ENCODE measurements at regions not wholly inside any gene's neighbourhood (a gene's known extent, or its start where the extent isn't known, plus 50 kb on each side); places are given as distances from the start of the nearest gene placed in this dataset.

DNA sequence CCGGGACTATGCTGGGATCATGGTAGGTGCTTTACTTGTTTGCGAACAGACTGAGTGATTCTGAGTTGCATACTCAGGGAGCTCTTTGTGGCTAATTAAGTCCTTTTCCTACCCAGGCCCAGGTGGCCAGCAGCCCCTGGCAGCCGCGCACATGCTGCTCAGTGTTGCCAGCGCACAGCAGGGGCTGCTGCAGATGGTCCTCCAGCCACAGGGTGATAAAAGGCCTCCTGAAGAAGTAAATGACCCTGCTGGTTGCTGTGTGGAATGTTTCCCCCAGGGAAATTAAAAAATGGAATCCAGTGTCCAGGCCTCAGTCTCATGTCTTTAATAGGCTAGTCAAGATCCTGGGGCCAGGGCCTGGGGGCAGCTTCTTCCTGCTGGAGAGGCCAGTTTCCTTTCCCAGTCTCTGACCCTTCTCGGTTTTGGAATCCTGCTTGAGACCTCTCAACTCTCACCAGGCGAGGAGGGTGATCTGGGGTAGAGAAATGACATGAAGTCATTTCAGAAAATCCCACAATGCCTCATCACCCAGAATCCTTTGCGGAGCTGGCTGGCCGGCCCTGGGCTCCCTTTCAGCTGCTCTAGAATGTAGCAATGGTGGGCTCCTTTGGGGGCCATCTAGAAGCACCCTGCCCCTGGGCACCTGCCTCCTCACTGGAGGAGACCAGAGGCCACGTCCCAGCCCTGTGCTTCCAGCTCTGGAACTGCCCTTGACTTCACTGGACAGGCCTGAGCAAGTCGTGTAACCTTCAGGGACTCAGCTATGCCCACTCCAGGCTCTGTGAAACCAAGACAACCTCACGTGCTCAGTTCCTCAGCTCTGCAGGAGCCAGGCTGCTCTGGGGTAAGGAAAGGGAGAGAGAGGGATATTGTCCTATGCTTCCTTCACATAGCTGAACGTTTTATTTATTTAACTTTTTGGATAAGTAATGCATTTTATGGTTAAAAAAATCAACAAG lies 131.4 kb downstream of the MRPS6 start:
- TF ChIP-seq POLR2A (IDR thresholded peaks at IDR 0.05) = no peak
- TF ChIP-seq CTCF (IDR thresholded peaks at IDR 0.05) = no peak
